ENCODE measurements at regions not wholly inside any gene's neighbourhood (a gene's known extent, or its start where the extent isn't known, plus 50 kb on each side); places are given as distances from the start of the nearest gene placed in this dataset.

GRCh38 chr3:94472511-94472910 is 409.6 kb downstream of the NSUN3 start:
- Histone ChIP-seq H3K27ac (ENCODE audit: extremely low read depth, low read depth, low read length) (no peak overlapping the region), H3K9me3 (ENCODE audit: control insufficient read depth, insufficient read depth, low read depth, low read length) (no peaks in the 10 kb centered on the region), H3K36me3 (ENCODE audit: control insufficient read depth in 2 of 2, insufficient read depth in 1 of 2, low read length in 2 of 2) (no peaks in the 10 kb centered on the region), H3K4me1 (ENCODE audit: control insufficient read depth, insufficient read depth, low read length) (no peaks in the 10 kb centered on the region), H3K4me3 (ENCODE audit: low read depth, low read length) (no peak overlapping the region)
- TF ChIP-seq ZNF843 (tag by site-specific recombination; IDR thresholded peaks at IDR 0.05) (no peak), ZSCAN18 (tag by site-specific recombination; IDR thresholded peaks at IDR 0.05) (no peak), ZNF654 (tag by site-specific recombination; IDR thresholded peaks at IDR 0.05; ENCODE audit: low read depth) (no peak), ZNF155 (tag by site-specific recombination; IDR thresholded peaks at IDR 0.05) (no peak), ZNF529 (tag by site-specific recombination; IDR thresholded peaks at IDR 0.05; ENCODE audit: insufficient replicate concordance) (no peak), ZNF292 (tag by site-specific recombination; IDR thresholded peaks at IDR 0.05; ENCODE audit: borderline replicate concordance, low read depth) (no peak), GFI1B (tag by site-specific recombination; IDR thresholded peaks at IDR 0.05) (no peak), ZNF701 (tag by site-specific recombination; IDR thresholded peaks at IDR 0.05) (no peak), KLF10 (tag by site-specific recombination; IDR thresholded peaks at IDR 0.05) (no peak), ZNF157 (tag by site-specific recombination; IDR thresholded peaks at IDR 0.05) (no peak)
- TF ChIP-seq, protein P1, sequence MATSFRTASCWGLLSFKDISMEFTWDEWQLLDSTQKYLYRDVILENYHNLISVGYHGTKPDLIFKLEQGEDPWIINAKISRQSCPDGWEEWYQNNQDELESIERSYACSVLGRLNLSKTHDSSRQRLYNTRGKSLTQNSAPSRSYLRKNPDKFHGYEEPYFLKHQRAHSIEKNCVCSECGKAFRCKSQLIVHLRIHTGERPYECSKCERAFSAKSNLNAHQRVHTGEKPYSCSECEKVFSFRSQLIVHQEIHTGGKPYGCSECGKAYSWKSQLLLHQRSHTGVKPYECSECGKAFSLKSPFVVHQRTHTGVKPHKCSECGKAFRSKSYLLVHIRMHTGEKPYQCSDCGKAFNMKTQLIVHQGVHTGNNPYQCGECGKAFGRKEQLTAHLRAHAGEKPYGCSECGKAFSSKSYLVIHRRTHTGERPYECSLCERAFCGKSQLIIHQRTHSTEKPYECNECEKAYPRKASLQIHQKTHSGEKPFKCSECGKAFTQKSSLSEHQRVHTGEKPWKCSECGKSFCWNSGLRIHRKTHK (tag by site-specific recombination; IDR thresholded peaks at IDR 0.05), result no peak
- TF ChIP-seq, protein P2, sequence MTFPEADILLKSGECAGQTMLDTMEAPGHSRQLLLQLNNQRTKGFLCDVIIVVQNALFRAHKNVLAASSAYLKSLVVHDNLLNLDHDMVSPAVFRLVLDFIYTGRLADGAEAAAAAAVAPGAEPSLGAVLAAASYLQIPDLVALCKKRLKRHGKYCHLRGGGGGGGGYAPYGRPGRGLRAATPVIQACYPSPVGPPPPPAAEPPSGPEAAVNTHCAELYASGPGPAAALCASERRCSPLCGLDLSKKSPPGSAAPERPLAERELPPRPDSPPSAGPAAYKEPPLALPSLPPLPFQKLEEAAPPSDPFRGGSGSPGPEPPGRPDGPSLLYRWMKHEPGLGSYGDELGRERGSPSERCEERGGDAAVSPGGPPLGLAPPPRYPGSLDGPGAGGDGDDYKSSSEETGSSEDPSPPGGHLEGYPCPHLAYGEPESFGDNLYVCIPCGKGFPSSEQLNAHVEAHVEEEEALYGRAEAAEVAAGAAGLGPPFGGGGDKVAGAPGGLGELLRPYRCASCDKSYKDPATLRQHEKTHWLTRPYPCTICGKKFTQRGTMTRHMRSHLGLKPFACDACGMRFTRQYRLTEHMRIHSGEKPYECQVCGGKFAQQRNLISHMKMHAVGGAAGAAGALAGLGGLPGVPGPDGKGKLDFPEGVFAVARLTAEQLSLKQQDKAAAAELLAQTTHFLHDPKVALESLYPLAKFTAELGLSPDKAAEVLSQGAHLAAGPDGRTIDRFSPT (tag by site-specific recombination; IDR thresholded peaks at IDR 0.05), result no peak
- ChIA-PET CTCF (no interaction called here), POLR2A (no interaction called here)

DNA sequence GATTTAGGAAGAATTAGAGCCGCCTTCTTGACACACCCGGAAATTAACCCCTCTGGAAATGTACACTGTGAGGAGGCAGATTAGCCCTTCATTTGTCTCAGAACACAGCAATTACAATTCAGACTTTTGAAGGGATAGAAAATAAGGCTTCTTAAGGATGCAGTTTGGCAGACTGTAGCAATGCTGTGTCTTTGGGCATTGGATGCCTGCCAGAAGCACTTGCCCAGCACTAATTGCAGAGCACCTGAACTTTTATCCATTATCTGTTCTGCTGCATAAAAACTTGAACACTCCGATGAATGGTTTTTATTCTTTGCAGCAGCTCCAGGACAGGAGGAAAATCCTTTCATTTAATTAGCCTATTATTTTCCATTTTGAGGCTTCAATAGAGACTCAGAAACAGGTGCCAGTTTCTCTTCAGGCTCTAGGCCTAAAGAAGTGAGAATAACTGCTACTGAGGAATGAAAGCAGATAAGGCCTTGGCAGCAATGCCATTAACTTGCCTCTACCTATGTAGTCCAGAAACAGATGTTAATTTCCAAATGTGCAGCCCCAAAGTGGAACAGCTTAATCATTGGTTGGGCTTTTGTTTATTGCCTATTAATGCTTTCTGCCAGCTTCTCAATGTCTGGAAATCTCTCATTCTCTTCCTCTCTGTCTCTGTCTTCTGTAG is 418.5 kb downstream of the NSUN3 start:
- H3K27ac ChIP-seq (ENCODE audit: extremely low read depth, low read depth, low read length), result no peak overlapping the region
- no peaks in the 10 kb centered on the region for H3K4me1 ChIP-seq (ENCODE audit: control insufficient read depth, insufficient read depth, low read length)
- H3K9me3 ChIP-seq (ENCODE audit: control insufficient read depth, insufficient read depth, low read depth, low read length), result no peaks in the 10 kb centered on the region
- POLR2A ChIA-PET, result no interaction called here
- no peak overlapping the region for H3K4me3 ChIP-seq (ENCODE audit: low read depth, low read length)
- CTCF ChIA-PET, result no interaction called here
- H3K36me3 ChIP-seq (ENCODE audit: control insufficient read depth in 2 of 2, insufficient read depth in 1 of 2, low read length in 2 of 2), result no peaks in the 10 kb centered on the region
- TF ChIP-seq, protein P3, sequence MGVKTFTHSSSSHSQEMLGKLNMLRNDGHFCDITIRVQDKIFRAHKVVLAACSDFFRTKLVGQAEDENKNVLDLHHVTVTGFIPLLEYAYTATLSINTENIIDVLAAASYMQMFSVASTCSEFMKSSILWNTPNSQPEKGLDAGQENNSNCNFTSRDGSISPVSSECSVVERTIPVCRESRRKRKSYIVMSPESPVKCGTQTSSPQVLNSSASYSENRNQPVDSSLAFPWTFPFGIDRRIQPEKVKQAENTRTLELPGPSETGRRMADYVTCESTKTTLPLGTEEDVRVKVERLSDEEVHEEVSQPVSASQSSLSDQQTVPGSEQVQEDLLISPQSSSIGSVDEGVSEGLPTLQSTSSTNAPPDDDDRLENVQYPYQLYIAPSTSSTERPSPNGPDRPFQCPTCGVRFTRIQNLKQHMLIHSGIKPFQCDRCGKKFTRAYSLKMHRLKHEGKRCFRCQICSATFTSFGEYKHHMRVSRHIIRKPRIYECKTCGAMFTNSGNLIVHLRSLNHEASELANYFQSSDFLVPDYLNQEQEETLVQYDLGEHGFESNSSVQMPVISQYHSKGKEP (tag by site-specific recombination; IDR thresholded peaks at IDR 0.05), result no peak
- TF ChIP-seq ZNF404 (tag by site-specific recombination; IDR thresholded peaks at IDR 0.05) (no peak), ZNF175 (tag by site-specific recombination; IDR thresholded peaks at IDR 0.05) (no peak), ZNF513 (tag by site-specific recombination; IDR thresholded peaks at IDR 0.05) (no peak), ZNF792 (tag by site-specific recombination; IDR thresholded peaks at IDR 0.05) (no peak)
- TF ChIP-seq, protein P4, sequence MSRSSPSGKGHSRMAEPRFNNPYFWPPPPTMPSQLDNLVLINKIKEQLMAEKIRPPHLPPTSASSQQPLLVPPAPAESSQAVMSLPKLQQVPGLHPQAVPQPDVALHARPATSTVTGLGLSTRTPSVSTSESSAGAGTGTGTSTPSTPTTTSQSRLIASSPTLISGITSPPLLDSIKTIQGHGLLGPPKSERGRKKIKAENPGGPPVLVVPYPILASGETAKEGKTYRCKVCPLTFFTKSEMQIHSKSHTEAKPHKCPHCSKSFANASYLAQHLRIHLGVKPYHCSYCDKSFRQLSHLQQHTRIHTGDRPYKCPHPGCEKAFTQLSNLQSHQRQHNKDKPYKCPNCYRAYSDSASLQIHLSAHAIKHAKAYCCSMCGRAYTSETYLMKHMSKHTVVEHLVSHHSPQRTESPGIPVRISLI (tag by site-specific recombination; IDR thresholded peaks at IDR 0.05), result no peak
- TF ChIP-seq, protein P5, sequence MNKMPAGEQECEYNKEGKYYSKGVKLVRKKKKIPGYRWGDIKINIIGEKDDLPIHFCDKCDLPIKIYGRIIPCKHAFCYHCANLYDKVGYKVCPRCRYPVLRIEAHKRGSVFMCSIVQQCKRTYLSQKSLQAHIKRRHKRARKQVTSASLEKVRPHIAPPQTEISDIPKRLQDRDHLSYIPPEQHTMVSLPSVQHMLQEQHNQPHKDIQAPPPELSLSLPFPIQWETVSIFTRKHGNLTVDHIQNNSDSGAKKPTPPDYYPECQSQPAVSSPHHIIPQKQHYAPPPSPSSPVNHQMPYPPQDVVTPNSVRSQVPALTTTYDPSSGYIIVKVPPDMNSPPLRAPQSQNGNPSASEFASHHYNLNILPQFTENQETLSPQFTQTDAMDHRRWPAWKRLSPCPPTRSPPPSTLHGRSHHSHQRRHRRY (tag by site-specific recombination; IDR thresholded peaks at IDR 0.05), result no peak
- TF ChIP-seq, protein P6, sequence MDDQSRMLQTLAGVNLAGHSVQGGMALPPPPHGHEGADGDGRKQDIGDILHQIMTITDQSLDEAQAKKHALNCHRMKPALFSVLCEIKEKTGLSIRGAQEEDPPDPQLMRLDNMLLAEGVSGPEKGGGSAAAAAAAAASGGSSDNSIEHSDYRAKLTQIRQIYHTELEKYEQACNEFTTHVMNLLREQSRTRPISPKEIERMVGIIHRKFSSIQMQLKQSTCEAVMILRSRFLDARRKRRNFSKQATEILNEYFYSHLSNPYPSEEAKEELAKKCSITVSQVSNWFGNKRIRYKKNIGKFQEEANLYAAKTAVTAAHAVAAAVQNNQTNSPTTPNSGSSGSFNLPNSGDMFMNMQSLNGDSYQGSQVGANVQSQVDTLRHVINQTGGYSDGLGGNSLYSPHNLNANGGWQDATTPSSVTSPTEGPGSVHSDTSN (CRISPR knock-in tag; IDR thresholded peaks at IDR 0.05), result no peak

Data from HEK293 (cell line).